Colon (tissue), 2 donors: ENCODE measurements at regions not wholly inside any gene's neighbourhood (a gene's known extent, or its start where the extent isn't known, plus 50 kb on each side); places are given as distances from the start of the nearest gene placed in this dataset.
"Not testable (repeated sequence)": the region's sequence is repeated elsewhere in the genome, so short reads cannot be mapped to it uniquely, and the experiment has no call there.

Experiments
- FAIRE-seq: peaks from 2 replicates; lab custom pipeline; 2012; peaks lifted over from hg19 to GRCh38; lab: Jason Lieb, UNC
- donor health status: control.
- donor health status: control.

DNA sequence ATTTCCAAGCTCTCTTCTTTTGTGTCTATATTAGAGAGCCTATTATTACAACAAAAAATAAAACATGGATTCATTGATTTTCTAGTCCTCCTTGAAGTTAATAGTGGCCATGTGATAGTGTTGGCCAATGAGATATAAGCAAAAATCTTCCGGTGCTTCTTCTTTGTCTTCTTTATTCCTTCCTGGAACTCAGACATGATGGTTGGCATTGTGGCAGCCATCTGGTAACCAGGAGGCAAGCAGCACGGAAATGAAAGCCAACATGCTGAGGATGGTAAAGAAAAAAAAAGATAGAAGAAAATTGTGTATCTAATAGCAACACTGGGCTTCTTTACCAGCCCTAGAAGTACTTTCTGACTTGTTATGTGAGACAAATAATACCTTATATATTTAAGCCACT is 50.8 kb upstream of the SEL1L start:
- no peak for FAIRE-seq

DNA sequence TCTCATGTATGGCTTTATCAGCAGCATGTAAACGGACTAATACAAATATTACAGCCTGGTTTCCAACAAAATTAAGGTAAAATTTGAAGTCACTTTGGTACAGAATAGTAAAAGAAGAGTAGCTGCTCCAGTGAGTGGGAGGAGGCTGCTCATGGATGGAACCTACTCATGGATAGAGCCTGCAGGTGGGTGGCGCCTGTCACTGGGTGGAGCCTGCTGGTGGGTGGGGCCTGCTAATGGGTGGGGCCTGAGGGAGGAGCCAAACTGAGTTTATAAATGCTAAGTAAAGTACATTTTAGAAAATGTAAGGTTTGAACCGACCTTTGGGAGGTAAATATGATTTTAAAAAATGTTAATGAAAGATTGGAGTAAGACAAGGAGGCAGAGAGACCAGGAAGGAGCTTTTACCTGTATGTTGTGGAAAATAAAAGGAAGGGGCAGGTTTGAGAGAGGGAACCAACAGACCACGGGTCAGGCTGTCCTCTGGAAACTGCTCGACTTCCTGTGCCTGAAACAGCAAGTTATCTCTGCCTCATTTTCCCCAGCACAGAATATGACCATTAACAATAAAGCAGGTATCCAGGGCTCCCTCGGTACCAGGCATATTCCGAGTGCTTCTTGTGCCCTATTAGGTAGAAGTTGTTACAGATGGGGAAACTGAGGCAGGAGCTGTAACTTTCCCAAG is 55.9 kb upstream of the SEL1L start:
- FAIRE-seq: no peak

DNA sequence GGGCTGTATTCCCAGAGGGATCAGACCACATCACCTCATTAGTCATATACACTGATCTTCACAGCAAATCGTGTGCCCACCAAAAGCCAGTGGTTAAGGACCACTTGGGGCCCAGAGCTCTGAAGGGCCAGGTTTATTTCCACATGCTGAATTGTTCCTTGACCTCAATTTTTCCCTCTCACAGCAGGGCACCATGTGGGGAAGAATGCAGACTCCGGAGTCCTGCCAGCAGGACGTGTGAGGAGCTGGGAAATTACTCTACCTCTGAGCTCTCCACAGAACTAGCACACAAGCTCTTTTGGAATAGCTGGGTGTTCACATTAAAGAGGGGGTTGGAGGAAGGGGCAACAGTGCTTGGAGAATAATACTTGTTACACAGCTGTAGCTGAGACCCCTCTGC is 57.6 kb upstream of the SEL1L start:
- no peak for FAIRE-seq

DNA sequence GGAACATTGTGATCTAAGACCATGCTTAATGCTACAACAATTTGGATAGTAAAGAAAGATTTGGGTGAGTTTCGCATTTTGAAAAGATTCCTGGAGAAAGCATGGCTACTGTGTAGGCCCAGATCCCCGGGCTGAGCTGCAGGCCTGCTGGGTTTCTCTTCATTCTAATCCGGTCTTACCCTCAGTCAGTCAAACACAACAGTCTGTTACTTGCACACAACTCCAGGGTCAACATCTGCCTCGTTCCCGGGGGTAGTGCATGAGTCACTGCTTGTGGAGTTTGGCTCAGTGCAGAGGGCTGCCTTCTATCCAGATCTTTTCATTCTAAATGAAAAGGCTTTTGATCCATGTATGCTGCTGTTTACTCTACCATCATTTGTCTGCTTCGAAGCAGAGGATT is 60.4 kb upstream of the SEL1L start:
- no peak for FAIRE-seq

DNA sequence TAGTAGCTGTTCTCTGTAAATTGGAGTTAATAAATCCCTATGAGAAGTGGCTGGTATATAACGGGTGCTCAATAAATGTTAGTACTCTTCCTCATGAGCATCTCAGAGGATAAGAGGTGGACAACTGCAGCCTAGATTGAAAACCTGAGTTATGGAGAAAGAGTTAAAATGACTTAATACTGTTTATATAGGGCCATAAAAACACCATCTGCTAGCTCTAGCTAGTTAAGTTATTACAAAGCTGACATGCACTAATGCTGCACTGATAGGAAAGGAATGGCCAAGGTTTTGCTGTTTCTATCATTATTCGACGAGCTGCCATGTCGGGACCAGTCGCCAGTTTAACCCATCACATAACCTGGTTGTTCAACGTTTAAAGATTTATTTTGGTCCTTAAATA is 72.0 kb upstream of the SEL1L start:
- no peak for FAIRE-seq

DNA sequence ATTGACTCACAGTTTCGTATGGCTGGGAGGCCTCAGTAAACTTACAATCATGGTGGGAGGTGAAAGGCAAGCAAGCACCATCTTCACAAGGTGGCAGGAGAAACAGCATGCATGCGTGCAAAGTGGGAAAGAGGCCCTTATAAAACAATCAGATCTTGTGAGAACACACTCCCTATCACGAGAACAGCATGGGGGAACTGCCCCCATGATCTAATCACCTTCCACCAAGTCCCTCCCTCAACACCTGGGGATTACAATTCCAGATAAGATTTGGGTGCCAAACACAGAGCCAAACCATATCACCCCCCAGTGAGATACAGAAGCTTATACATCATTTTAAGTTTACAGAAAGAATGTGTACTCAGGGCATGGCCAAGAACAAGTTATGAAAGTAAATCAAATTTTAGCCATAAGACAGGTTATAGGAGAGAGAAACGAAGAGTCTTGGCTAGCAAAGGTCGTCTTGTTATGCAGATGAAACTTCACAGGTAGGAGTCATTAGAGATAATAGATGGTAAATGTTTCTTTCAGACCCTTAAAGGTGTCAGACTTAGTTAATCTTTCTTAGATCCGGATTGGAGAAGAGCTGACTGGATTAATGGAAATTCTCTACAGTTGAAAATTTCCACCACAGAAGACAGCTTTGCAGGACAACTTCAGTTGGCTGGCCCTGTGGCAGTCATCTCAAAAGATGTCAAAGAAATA is 79.8 kb upstream of the SEL1L start:
- no peak for FAIRE-seq

DNA sequence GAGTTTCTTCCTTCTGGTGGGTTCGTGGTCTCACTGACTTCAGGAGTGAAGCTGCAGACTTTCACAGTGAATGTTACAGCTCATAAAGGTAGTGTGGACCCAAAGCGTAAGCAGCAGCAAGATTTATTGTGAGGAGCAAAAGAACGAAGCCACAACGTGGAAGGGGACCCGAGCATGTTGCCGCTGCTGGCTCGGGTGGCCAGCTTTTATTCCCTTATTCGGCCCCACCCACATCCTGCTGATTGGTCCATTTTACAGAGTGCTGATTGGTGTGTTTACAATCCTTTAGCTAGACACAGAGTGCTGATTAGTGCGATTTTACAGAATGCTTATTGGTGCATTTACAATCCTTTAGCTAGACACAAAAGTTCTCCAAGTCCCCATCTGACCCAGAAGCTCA is 80.6 kb upstream of the SEL1L start:
- not testable (repeated sequence) for FAIRE-seq

DNA sequence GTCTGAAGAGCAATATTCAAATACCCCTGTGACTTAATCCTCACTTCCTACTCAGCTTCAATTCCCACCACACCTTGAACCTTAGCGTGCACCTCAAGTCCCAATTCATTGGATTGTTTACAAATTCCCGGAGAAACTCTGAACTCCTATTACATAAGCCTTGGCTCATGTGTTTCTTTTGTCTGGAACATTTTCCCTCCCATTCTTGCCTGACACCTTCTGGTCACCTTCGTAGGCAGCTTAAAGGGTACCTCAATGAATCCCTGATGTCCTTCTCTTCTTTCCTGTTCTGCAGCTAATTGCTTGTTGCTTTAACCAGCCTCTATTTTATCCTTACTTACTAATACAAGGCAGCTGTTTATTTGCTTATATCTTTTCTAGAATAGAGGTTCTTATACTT is 85.0 kb upstream of the SEL1L start:
- no peak for FAIRE-seq

DNA sequence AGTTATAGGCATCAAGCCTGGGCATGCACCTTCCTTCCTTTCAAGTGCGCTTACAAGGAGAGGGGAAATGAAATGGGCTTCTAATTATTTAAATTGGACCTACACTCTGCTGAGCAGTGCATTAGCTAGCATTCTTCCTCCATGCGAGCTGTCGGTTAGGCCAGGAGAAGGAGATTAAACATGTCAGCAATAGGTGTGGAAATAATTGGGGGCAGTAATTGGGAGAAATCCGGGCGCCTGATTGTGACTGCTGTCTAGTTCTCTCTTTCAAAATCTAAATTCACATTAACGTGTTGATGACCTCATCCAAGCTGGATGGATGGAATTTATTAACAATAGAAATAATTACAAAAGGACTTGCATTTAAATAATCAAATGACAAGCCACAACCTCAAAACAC is 86.2 kb upstream of the SEL1L start:
- no peak for FAIRE-seq

DNA sequence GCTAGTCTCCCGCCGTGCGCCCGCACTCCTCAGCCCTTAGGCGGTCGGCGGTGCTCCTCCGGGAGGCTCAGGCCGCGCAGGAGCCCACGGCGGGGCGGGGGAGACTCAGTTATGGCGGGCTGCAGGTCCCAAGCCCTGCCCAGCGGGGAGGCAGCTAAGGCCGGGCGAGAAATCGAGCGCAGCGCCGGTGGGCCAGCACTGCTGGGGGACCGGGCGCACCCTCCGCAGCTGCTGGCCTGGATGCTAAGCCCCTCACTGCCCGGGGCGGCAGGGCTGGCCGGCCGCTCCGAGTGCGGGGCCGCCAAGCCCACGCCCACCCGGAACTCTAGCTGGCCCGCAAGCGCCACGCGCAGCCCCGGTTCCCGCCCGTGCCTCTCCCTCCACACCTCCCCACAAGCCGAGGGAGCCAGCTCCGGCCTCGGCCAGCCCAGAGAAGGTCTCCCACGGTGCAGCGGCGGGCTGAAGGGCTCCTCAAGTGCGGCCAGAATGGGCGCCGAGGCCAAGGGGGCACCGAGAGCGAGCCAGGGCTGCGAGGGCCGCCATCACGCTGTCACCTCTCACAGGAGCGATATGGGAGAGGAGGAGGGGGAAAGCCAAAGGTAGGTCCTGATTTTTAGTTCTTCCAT is 90.2 kb upstream of the SEL1L start:
- not testable (repeated sequence) for FAIRE-seq

DNA sequence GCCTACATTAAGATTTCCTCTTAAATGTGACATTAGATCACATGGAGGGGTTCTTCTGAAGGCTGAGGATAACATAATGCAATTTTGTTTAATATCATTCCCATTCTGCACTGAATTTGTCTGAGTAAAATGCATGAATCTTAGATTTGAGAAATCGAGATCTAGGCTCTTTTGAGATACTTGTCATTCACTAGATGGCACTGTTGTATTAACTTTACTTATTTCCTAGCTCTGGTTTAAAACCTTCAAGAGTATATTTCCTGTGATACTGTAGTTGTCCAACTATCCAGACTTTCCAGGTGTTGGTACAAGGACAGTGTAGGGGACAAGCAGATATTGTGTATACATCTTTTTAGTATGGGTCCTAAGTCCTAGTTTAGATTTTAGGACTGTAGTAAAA is 91.7 kb upstream of the SEL1L start:
- no peak for FAIRE-seq

DNA sequence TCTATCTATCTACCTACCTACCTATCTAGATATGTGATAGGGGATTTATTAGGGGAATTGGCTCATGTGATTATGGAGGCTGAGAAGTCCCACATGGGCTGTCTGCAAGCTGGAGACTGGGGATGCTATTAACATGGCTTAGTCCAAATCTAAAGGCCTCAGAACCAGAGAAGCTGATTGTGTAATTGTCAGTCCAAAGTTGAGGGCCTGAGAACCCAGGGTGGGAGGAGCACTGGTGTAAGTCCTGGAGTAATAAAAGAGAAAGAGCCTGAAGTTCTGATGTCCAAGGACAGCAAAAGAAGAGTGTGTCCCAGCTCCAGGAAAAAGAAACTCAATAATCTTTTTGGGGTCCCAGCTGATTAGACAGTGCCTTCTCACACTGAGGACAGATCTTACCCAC is 98.5 kb upstream of the SEL1L start:
- FAIRE-seq: no peak

DNA sequence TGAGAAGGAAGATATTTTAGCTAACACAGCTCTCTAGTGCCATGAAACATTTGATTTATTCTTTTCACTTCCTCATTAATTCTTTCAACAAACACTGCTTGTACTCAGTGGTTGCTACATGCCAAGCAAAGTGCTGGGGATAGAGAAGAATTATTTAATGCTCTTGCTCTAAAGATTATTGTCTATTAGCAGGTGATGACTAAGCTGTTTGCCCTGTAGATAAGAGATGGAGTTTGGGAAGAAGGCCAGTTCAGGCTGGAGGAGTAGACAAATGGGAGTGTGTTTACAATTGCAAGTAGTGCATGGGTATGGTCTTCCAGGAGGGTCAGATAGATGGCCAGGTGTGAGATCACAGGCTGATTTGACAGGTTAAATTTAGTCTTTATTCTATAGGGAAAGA is 99.8 kb upstream of the SEL1L start:
- FAIRE-seq: no peak

DNA sequence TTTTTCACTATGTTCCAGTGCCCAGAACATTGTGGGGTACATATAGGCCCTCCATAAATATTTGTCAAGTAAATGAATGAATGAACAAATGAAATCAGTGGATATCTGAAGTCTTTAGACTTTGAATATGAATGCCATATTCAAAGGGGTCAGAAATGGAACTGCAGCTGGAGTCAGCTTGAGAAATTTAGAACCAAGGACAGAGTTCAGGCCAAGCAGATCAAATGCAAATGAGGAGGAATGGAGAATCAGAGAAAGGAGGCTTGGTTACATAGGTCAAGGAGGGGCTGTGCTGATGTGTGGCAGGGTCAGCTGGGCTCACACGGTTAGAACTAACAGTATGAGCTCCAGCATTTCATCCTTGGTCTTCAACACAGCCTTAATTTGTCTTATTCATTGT is 104.0 kb upstream of the SEL1L start:
- no peak for FAIRE-seq

DNA sequence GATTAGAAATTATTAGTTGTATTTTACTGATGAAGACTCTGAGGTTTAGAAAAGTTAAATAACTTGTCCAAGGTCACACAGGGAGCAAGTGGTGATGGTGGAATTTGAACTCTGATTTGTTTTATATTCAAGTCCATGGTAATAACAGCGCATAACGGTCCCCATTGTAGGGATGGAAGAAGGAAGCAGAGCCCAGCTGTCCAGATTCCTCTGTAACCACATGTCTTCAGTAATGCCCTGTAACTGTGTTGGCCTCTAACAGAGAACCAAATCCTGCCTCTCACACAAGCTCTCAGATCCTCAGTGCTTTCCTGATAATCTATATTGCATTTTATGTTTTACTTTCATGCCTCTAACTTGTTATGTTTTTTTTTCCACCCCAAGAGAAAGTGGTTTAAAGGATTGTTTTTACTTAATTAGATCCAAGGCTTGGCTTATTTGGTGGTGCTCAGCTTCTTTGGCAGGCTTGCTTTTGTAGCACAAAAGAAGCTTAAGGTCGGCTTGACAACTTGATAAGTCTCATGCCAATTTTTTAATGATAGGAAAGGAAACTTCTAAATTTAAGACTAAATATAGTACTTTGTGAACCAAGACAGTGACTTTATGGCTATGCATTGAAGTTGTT is 105.1 kb upstream of the SEL1L start:
- no peak for FAIRE-seq

DNA sequence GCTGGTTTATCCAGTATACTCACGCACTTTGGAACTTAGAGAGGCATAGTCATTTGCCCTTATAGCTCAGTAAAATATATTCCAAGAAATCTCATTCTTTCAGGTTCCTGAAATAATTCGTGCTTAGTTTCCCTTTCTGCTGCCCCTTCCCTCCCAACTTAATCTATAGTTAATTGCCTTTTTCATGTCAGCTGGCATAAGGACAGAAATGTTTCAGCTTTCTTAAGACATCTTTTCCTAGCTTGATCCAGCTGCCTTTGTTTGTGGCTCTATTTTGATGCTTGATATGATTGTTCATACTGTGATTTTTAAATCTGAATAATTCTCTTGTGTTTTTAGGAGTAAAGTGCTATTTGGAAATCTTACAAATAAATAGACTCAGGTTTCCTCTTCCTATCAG is 120.0 kb upstream of the SEL1L start:
- no peak for FAIRE-seq

DNA sequence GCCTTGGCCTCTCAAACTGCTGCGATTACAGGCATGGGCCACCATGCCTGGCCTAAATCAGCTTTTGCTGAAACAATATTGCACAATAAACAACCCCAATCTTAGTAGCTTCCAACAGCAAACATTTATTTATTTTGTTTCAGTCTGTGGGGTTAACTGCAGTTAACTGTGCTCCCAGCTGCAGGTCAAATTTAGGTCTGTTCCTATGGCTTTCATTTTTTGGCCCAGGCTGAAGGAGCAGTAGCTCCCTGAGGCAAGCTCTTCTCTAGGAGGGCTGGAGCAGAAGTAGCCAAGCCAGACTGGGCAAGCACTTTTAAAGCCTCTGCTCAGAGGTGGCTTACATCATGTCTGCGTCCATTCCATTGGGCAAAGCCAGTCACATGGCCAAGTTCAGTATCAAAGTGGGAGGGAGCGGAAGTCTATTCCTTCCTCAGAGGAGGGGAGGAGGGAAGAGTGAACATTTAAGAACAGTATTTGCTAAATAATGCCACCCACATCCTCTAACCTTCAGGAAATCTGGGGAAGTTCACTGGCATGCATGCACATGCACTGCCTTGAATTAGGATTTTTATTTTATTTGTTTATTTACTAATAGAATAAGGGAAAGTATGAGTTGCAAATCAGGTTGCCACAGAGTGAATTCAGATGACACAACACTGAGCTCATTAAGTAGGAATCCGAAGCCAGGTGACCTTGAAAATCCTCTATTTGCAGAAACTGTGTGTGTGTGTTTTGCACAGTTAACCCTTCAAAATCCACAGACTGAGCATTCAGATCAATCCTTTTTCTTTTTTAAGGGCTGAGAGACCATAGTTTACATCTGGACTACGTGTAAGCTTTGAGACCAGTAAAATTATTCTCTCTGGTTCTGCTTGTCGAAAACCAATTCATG is 122.0 kb upstream of the SEL1L start:
- FAIRE-seq: no peak

DNA sequence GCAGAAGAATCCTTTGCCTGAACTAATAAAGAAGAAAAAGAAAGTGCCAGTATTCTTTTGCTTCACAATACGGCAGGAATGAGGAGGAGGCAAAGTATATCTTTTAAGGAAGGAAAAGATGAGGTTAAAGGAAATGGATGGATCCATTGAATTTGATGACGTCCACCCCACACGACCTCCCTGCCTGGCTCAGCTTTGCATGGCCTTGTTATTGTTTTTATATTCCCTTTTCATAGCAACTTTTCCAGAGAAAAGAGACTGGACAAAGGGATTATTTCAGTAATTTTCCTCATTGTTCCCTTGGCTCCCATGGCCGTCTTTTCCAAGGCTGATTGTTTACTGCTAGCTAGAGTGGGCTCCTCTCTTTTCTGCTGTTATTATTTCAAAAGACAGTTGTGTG is 123.2 kb upstream of the SEL1L start:
- no peak for FAIRE-seq

DNA sequence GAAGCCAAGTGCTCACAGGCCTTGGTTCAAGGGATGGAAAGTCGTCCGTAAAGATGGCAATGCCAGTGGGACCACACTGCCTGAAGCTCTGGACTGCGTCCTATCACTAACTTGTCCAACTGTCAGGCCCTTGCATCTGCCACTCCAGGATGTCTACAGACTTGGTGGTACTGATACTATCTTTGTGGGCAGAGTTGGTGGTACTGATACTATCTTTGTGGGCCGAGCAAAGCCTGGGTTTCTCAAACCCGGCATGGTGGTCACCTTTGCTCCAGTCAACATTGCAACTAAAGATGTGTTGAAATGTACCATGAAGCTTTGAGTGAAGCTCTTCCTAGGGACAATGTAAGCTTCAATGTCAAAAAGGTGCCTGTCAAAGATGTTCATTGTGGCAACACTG is 128.4 kb upstream of the SEL1L start:
- FAIRE-seq: no peak

DNA sequence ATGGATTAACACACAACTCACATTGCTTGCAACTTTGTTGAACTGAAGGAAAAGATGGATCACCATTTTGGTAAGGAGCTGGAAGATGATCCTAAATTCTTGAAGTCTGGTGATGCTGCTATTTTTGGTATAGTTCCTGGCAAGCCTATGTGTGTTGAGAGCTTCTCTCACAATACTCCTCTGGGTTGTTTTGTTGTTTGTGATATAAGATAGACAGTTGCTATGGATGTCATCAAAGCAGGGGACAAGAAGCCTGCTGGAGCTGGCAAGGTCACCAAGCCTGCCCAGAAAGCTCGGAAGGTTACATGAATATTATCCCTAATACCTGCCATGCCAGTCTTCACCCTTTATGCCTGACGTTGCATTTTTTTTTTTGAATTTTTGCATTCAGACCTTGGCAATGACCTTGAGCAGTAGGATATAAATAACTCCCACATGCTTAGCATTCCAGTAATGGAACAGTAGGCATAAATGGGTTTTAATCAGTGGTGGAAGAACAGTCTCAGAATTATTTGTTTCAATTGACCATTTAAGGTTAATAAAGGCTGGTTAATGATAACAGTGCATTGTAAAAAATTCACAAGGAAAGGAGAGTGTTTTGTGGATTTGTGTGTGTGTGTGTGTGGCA is 129.0 kb upstream of the SEL1L start:
- no peak for FAIRE-seq

DNA sequence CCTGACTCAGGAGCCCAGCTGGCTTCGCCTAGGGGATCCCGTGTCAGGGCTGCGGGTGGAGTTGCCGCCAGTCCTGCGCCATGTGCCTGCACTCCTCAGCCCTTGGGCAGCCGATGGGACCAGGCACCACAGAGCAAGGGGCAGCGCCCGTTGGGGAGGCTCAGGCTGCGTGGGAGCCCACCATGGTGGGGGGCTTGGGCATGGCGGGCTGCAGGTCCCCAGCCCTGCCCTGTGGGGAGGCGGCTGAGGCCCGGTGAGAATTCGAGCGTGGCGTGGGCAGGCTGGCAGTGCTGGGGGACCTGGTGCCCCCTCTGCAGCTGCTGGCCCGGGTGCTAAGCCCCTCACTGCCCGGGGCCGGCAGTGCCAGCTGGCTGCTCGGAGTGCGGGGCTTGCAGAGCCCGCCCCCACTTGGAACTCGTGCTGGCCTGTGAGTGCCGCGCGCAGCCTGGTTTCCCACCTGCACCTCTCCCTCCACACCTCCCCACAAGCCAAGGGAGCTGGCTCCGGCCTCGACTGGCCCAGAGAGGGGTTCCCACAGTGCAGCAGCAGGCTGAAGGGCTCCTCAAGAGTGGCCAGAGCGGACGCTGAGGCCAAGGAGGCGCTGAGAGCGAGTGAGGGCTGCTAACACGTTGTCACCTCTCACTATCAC is 135.1 kb upstream of the SEL1L start:
- FAIRE-seq: no peak
